GM19372 (cell line): ENCODE measurements at regions not wholly inside any gene's neighbourhood (a gene's known extent, or its start where the extent isn't known, plus 50 kb on each side); places are given as distances from the start of the nearest gene placed in this dataset.

ENCODE experiments used
- ATAC-seq: cut with Tn5 transposase; IDR thresholded peaks from one replicate; pipeline ENCODE4 v1.9.1; 2021; ENCODE audit warnings: mild to moderate bottlenecking, low read depth, moderate library complexity; ENCODE audit not compliant: unreplicated experiment

GRCh38 chr12:75844049-75844770 lies 187.4 kb downstream of the PHLDA1 start:
- ATAC-seq, result no peak

GRCh38 chr12:75842090-75842489 lies 189.5 kb downstream of the PHLDA1 start:
- no peak for ATAC-seq

- no peak for ATAC-seq
These were observed 190.6 kb downstream of the PHLDA1 start for GRCh38 chr12:75840994-75841355.

- no peak for ATAC-seq
These were observed 193.3 kb downstream of the PHLDA1 start for GRCh38 chr12:75838309-75838708.

GRCh38 chr12:75837700-75838099 lies 193.9 kb downstream of the PHLDA1 start:
- no peak for ATAC-seq

- ATAC-seq, result no peak
These were observed 195.0 kb downstream of the PHLDA1 start for GRCh38 chr12:75836533-75836932.

GRCh38 chr12:75834591-75834990 lies 197.0 kb downstream of the PHLDA1 start:
- ATAC-seq, result no peak

GRCh38 chr12:75833268-75833667 lies 198.3 kb downstream of the PHLDA1 start:
- ATAC-seq, result no peak

GRCh38 chr12:75831402-75831801 lies 200.2 kb downstream of the PHLDA1 start:
- ATAC-seq, result no peak

GRCh38 chr12:75827061-75827460 lies 204.5 kb downstream of the PHLDA1 start:
- ATAC-seq, result no peak

GRCh38 chr12:75825686-75826085 lies 205.9 kb downstream of the PHLDA1 start:
- no peak for ATAC-seq

- ATAC-seq, result no peak
These were observed 208.1 kb downstream of the PHLDA1 start for GRCh38 chr12:75823475-75823874.

- no peak for ATAC-seq
These were observed 209.2 kb downstream of the PHLDA1 start for GRCh38 chr12:75822416-75822815.

GRCh38 chr12:75820848-75821578 lies 210.6 kb downstream of the PHLDA1 start:
- no peak for ATAC-seq

GRCh38 chr12:75820071-75820470 lies 211.5 kb downstream of the PHLDA1 start:
- ATAC-seq, result no peak

- no peak for ATAC-seq
These were observed 212.1 kb downstream of the PHLDA1 start for GRCh38 chr12:75819512-75819911.

- ATAC-seq, result no peak
These were observed 212.7 kb downstream of the PHLDA1 start for GRCh38 chr12:75818863-75819262.

- no peak for ATAC-seq
These were observed 214.7 kb downstream of the PHLDA1 start for GRCh38 chr12:75816897-75817296.

GRCh38 chr12:75815756-75816155 lies 215.8 kb downstream of the PHLDA1 start:
- no peak for ATAC-seq

GRCh38 chr12:75814851-75815754 lies 216.5 kb downstream of the PHLDA1 start:
- no peak for ATAC-seq

- no peak for ATAC-seq
These were observed 218.5 kb downstream of the PHLDA1 start for GRCh38 chr12:75813072-75813471.
